Upper lobe of left lung (tissue), 6 donors: ENCODE measurements at regions not wholly inside any gene's neighbourhood (a gene's known extent, or its start where the extent isn't known, plus 50 kb on each side); places are given as distances from the start of the nearest gene placed in this dataset.

Experiments used
- ATAC-seq, 2 donors: fragments of 200-7000 bp; cut with Tn5 transposase; one replicate each; pipeline ENCODE4 v1.9.1; 2022; ENCODE audit warnings: mild to moderate bottlenecking in 2 of 2, moderate library complexity in 2 of 2; ENCODE audit not compliant: low FRiP score in 2 of 2
- DNase-seq, 2 donors: peaks; one replicate each; pipeline ENCODE4 v3.0.0-alpha.2; 2019 to 2020
- H3K27ac ChIP-seq, 4 donors: fragments of 200-600 bp; sonication (generic); one replicate each; pipeline ENCODE4 v1.5.1; 2016 to 2019
- H3K27me3 ChIP-seq, 4 donors: fragments of 200-600 bp; sonication (generic); one replicate each; pipeline ENCODE4 v1.5.1; 2017 to 2019
- H3K36me3 ChIP-seq, 4 donors: fragments of 200-600 bp; sonication (generic); one replicate each; pipeline ENCODE4 v1.5.1; 2016 to 2019
- H3K4me1 ChIP-seq, 4 donors: fragments of 200-600 bp; sonication (generic); one replicate each; pipeline ENCODE4 v1.5.1; 2018 to 2019
- H3K4me3 ChIP-seq, 4 donors: fragments of 200-600 bp; sonication (generic); one replicate each; pipeline ENCODE4 v1.5.1; 2017 to 2019; ENCODE audit warnings: mild to moderate bottlenecking in 2 of 4, moderate library complexity in 1 of 4
- H3K9me3 ChIP-seq, 4 donors: fragments of 200-600 bp; sonication (generic); one replicate each; pipeline ENCODE4 v1.5.1; 2018 to 2019
- CTCF ChIP-seq, 6 experiments: fragments of 450-650 bp in 4 of 6; fragments of 200-600 bp in 2 of 6; sonication (generic) in 2 of 6; IDR thresholded peaks; one replicate each; pipeline ENCODE4 v1.5.1; 2016 to 2019; ENCODE audit warnings: antibody characterized with exemption in 6 of 6
- EP300 ChIP-seq, 4 donors: sonication (generic); formaldehyde crosslinking; IDR thresholded peaks; one replicate each; pipeline ENCODE4 v1.5.1; 2017; ENCODE audit warnings: antibody characterized with exemption in 4 of 4, control low read depth in 2 of 4
- POLR2A ChIP-seq, 4 donors: fragments of 450-650 bp; IDR thresholded peaks; one replicate each; pipeline ENCODE4 v1.5.1; 2016 to 2017; ENCODE audit warnings: antibody characterized with exemption in 4 of 4, mild to moderate bottlenecking in 2 of 4
- POLR2AphosphoS5 ChIP-seq, 2 donors: sonication (generic); formaldehyde crosslinking; IDR thresholded peaks; one replicate each; pipeline ENCODE4 v1.5.1; 2017; ENCODE audit warnings: antibody characterized with exemption in 2 of 2
- WGBS, 2 donors: methylation state at CpG; one replicate each; pipeline ENCODE4 v1.1.5; 2017 to 2018; 5-methylcytosine and 5-hydroxymethylcytosine counted together
- donor health status: DM: no; HTN: no; CAD: no; lungs with moderate emphysema.
- donor health status: DM: no; HTN: yes; CAD: no; lungs with severe emphysema.

- ATAC-seq (no peak), DNase-seq (no peak)
- Histone ChIP-seq H3K4me3 (no peak overlapping the region), H3K36me3 (no peaks in the 10 kb centered on the region), H3K4me1 (no peaks in the 10 kb centered on the region), H3K9me3 (peaks cover 0 to 9% (median 5%) of the 10 kb centered on the region in 4 donors), H3K27ac (no peak overlapping the region), H3K27me3 (no peaks in the 10 kb centered on the region)
- no peak for TF ChIP-seq CTCF (IDR thresholded peaks at IDR 0.05)
- no peak for TF ChIP-seq EP300 (IDR thresholded peaks at IDR 0.05)
- no peak for TF ChIP-seq POLR2A (IDR thresholded peaks at IDR 0.05)
- no peak for TF ChIP-seq POLR2AphosphoS5 (IDR thresholded peaks at IDR 0.05)
Observed at GRCh38 chr6:100132005-100132404, 138.0 kb upstream of the MCHR2 start.

- DNase-seq: no peak
- TF ChIP-seq EP300 (IDR thresholded peaks at IDR 0.05) (no peak), POLR2AphosphoS5 (IDR thresholded peaks at IDR 0.05) (no peak), POLR2A (IDR thresholded peaks at IDR 0.05) (no peak), CTCF (IDR thresholded peaks at IDR 0.05) (no peak)
- Histone ChIP-seq H3K27ac (no peak overlapping the region), H3K36me3 (no peaks in the 10 kb centered on the region), H3K27me3 (no peaks in the 10 kb centered on the region), H3K4me3 (no peak overlapping the region), H3K4me1 (no peaks in the 10 kb centered on the region), H3K9me3 (peaks cover 0 to 9% (median 5%) of the 10 kb centered on the region in 4 donors)
- WGBS, 2 donors: 93 to 95% methylated on average over 1 of the region's 1 CpG
- ATAC-seq: no peak
Observed at GRCh38 chr6:100130630-100131029, 136.6 kb upstream of the MCHR2 start.

GRCh38 chr6:100126790-100127484 is 132.9 kb upstream of the MCHR2 start:
- H3K36me3 ChIP-seq: no peaks in the 10 kb centered on the region
- no peaks in the 10 kb centered on the region for H3K4me1 ChIP-seq
- no peak overlapping the region for H3K4me3 ChIP-seq
- peaks cover 0 to 8% (median 5%) of the 10 kb centered on the region in 4 donors for H3K9me3 ChIP-seq
- no peak overlapping the region for H3K27ac ChIP-seq
- TF ChIP-seq POLR2AphosphoS5 (IDR thresholded peaks at IDR 0.05) (no peak), POLR2A (IDR thresholded peaks at IDR 0.05) (no peak), CTCF (IDR thresholded peaks at IDR 0.05) (no peak), EP300 (IDR thresholded peaks at IDR 0.05) (no peak)
- ATAC-seq (no peak), DNase-seq (no peak)
- H3K27me3 ChIP-seq: no peaks in the 10 kb centered on the region
- 52 to 78% methylated on average over 6 of the region's 6 CpGs for WGBS, 2 donors

GRCh38 chr6:100121854-100122609 is 128.0 kb upstream of the MCHR2 start:
- DNase-seq (no peak), ATAC-seq (no peak)
- Histone ChIP-seq H3K4me1 (no peaks in the 10 kb centered on the region), H3K27ac (no peak overlapping the region), H3K4me3 (no peak overlapping the region), H3K27me3 (no peaks in the 10 kb centered on the region), H3K9me3 (no peaks in the 10 kb centered on the region), H3K36me3 (no peaks in the 10 kb centered on the region)
- no peak for TF ChIP-seq POLR2A (IDR thresholded peaks at IDR 0.05)
- no peak for TF ChIP-seq POLR2AphosphoS5 (IDR thresholded peaks at IDR 0.05)
- TF ChIP-seq CTCF (IDR thresholded peaks at IDR 0.05): no peak
- no peak for TF ChIP-seq EP300 (IDR thresholded peaks at IDR 0.05)
- WGBS, 2 donors: 68 to 81% methylated on average over 2 of the region's 2 CpGs
